ENCODE measurements at regions not wholly inside any gene's neighbourhood (a gene's known extent, or its start where the extent isn't known, plus 50 kb on each side); places are given as distances from the start of the nearest gene placed in this dataset.
A peak's percentile ranks its signal among the peaks of the same experiment; 100 is the strongest.

- H3K27ac ChIP-seq, result no peak overlapping the region
- H3K9me3 ChIP-seq (ENCODE audit: control insufficient read depth, low read length), result no peaks in the 10 kb centered on the region
- H3K4me3 ChIP-seq (ENCODE audit: low read depth, low read length), result no peak overlapping the region
- H3K27me3 ChIP-seq (ENCODE audit: control insufficient read depth, insufficient read depth, low read length), result no peaks in the 10 kb centered on the region
- H3K36me3 ChIP-seq (ENCODE audit: control insufficient read depth, insufficient read depth, low read length), result no peaks in the 10 kb centered on the region
- H3K4me1 ChIP-seq, result peaks cover 27% of the 10 kb centered on the region
- no peak for TF ChIP-seq CTCF (IDR thresholded peaks at IDR 0.05)
- H2AFZ ChIP-seq, result no peak overlapping the region
- no peaks in the 10 kb centered on the region for H3K79me2 ChIP-seq
- H3K4me2 ChIP-seq (ENCODE audit: low read length), result no peak overlapping the region
- H3K9ac ChIP-seq, result no peak overlapping the region
Observed at GRCh38 chr12:92440072-92440471, 262.7 kb upstream of the PLEKHG7 start.

- no peak overlapping the region for H3K4me3 ChIP-seq (ENCODE audit: low read depth, low read length)
- no peaks in the 10 kb centered on the region for H3K36me3 ChIP-seq (ENCODE audit: control insufficient read depth, insufficient read depth, low read length)
- H2AFZ ChIP-seq, result no peak overlapping the region
- no peaks in the 10 kb centered on the region for H3K27me3 ChIP-seq (ENCODE audit: control insufficient read depth, insufficient read depth, low read length)
- no peaks in the 10 kb centered on the region for H3K79me2 ChIP-seq
- TF ChIP-seq CTCF (IDR thresholded peaks at IDR 0.05), result no peak
- H3K4me2 ChIP-seq (ENCODE audit: low read length), result no peak overlapping the region
- no peak overlapping the region for H3K27ac ChIP-seq
- no peaks in the 10 kb centered on the region for H3K9me3 ChIP-seq (ENCODE audit: control insufficient read depth, low read length)
- peaks cover 27% of the 10 kb centered on the region for H3K4me1 ChIP-seq
- H3K9ac ChIP-seq, result no peak overlapping the region
Observed at GRCh38 chr12:92439420-92439805, 263.4 kb upstream of the PLEKHG7 start.

GRCh38 chr12:92438641-92439419 is 264.0 kb upstream of the PLEKHG7 start:
- no peak for TF ChIP-seq CTCF (IDR thresholded peaks at IDR 0.05)
- no peak overlapping the region for H3K4me2 ChIP-seq (ENCODE audit: low read length)
- no peaks in the 10 kb centered on the region for H3K36me3 ChIP-seq (ENCODE audit: control insufficient read depth, insufficient read depth, low read length)
- no peak overlapping the region for H3K9ac ChIP-seq
- H2AFZ ChIP-seq, result no peak overlapping the region
- H3K27ac ChIP-seq, result no peak overlapping the region
- peaks cover 27% of the 10 kb centered on the region for H3K4me1 ChIP-seq
- H3K9me3 ChIP-seq (ENCODE audit: control insufficient read depth, low read length), result no peaks in the 10 kb centered on the region
- H3K27me3 ChIP-seq (ENCODE audit: control insufficient read depth, insufficient read depth, low read length), result no peaks in the 10 kb centered on the region
- H3K4me3 ChIP-seq (ENCODE audit: low read depth, low read length), result no peak overlapping the region
- no peaks in the 10 kb centered on the region for H3K79me2 ChIP-seq

- Histone ChIP-seq H3K79me2 (no peaks in the 10 kb centered on the region), H3K36me3 (ENCODE audit: control insufficient read depth, insufficient read depth, low read length) (no peaks in the 10 kb centered on the region), H3K27me3 (ENCODE audit: control insufficient read depth, insufficient read depth, low read length) (no peaks in the 10 kb centered on the region), H3K27ac (peak overlapping the region; percentile 39), H3K4me1 (peaks cover 27% of the 10 kb centered on the region), H2AFZ (peak overlapping the region; percentile 36), H3K4me2 (ENCODE audit: low read length) (no peak overlapping the region), H3K4me3 (ENCODE audit: low read depth, low read length) (no peak overlapping the region), H3K9ac (no peak overlapping the region), H3K9me3 (ENCODE audit: control insufficient read depth, low read length) (no peaks in the 10 kb centered on the region)
- TF ChIP-seq CTCF (IDR thresholded peaks at IDR 0.05), result no peak
Observed at GRCh38 chr12:92437452-92437851, 265.3 kb upstream of the PLEKHG7 start.

GRCh38 chr12:92436856-92437255 is 265.9 kb upstream of the PLEKHG7 start:
- Histone ChIP-seq H3K4me3 (ENCODE audit: low read depth, low read length) (no peak overlapping the region), H3K9me3 (ENCODE audit: control insufficient read depth, low read length) (no peaks in the 10 kb centered on the region), H3K9ac (no peak overlapping the region), H3K79me2 (no peaks in the 10 kb centered on the region), H2AFZ (peak overlapping the region; percentile 36), H3K4me1 (peaks cover 27% of the 10 kb centered on the region), H3K4me2 (ENCODE audit: low read length) (no peak overlapping the region), H3K27ac (peak overlapping the region; percentile 39), H3K36me3 (ENCODE audit: control insufficient read depth, insufficient read depth, low read length) (no peaks in the 10 kb centered on the region), H3K27me3 (ENCODE audit: control insufficient read depth, insufficient read depth, low read length) (no peaks in the 10 kb centered on the region)
- TF ChIP-seq CTCF (IDR thresholded peaks at IDR 0.05), result no peak
